NK-92 treated with Interleukin-12 subunit alpha and Interleukin-12 subunit beta, amount 100 ng/mL, for 24 hours (cell line): ENCODE measurements at regions not wholly inside any gene's neighbourhood (a gene's known extent, or its start where the extent isn't known, plus 50 kb on each side); places are given as distances from the start of the nearest gene placed in this dataset.
"Not testable (repeated sequence)": the region's sequence is repeated elsewhere in the genome, so short reads cannot be mapped to it uniquely, and the experiment has no call there.

Experiments used
- DNase-seq: peaks from one replicate; lab custom pipeline; 2025; lab: John Stamatoyannopoulos, UW

DNA sequence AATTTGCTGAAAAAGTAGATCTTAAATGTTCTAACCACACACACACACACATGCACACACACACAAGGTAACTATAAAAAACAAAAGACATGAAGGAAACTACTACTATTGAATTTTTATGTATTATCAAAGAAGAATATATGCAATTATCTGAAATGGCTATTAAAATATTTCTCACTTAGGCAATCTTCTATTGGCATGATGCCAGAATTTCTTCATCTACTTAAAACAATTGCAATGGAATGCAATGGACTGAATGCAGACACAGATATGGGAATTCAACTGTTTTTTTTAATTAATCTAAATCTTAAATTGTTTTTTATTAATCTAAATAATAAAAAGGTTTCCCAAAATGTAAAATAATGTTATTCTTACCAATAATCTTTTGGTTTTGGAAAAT, 152.6 kb upstream of the SMLR1 start:
- DNase-seq, result no peak

DNA sequence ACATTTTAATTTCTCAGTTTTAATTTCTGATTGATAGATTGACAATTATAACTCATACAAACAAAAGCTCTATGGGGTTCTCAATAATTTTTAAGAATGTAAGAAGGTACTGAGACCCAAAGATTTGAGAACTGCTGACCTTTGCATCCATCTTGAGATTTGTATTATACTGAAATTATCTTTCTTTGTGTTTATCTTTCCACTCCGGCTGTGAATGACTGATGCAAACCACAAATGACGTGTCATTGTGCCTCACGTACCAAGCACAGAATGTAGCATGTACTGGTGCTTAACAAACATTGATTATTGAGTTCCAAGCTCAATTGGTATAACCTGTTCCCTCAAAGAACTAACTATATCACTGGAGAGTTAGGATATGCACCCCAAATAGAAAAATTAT, 152.1 kb upstream of the SMLR1 start:
- DNase-seq, result no peak

DNA sequence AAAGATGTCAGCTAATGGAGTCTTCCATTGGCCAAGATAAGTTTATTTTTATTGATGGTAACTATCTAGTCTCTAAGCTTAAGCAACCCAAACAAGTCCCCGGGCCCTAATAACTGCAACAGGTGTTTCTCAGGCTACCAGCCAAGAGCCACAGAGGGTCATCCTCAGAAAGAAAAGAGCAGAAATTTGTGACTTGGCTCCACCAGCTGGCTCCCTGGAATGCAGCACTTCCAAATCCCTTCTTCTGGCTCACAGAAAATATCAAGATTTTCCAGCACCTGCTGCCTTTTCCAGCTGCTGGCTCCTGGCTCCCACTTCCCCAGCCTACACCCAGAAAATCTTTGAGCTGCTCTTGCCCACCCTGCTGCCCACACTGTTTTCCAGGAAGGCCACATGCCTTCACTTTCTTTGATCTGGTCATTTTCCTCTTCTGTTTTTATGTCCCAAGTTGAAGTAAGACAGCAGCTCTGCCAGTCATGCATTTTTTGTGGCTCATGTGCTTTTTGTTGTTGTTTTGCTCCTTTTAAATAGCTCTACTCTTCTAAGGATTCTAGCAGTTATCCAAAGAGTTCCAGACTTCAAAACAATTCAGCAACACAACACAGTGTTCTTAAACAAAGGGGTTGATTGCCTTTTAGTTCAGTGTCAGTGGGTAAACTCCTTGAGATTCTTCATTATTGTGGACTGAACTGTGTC, 151.0 kb upstream of the SMLR1 start:
- DNase-seq, result no peak

DNA sequence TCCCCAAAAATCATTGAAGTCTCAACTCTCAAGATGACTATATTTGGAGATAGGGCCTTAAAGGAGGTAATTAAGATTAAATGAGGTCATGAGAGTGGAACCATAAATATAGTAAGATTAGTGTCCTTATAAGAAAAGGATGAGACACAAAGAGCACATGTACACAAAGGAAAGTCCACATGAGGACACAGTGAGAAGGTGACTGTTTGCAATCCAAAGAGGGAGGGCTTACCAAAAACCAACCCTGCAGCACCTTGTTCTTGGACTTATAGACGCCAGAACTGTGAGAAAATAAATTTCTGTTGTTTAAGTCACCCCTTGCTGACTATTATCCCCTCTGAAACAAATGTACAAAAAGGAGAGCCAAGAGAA, 150.4 kb upstream of the SMLR1 start:
- no peak for DNase-seq

DNA sequence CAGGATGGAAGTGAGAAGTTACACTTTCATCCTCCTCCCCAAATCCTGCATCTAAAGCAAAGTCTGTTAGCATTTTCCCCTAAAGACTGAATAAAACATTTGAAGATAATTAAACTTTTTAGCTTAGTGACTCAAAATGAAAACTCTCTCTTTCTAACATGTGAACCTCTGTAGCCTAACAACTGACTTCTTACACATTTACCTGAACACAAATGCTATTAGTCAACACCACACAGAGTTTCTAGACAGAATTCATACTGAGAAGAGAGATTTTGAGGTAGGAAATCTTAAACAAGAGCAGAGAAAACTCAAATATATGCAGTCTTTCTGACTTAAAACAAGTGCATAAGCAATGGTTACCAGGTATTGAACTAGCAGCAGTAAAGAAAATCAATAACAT, 149.9 kb upstream of the SMLR1 start:
- no peak for DNase-seq

DNA sequence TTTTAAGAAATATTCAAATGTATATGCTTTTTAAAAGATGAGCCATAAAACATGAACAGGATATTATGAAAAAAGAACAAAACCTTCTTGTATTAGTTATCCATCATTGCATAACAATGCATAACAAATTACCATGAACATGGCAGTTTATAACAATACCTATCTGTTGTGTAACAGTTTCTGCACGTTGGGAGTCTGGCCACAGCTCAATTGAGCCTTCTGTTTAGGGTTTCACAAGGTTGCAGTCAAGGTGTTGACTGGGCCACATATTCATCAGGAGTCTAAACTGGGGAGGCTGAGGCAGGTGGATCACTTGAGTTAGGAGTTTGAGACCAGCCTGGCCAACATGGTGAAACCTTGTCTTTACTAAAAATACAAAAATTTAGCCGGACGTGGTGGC, 149.4 kb upstream of the SMLR1 start:
- no peak for DNase-seq

DNA sequence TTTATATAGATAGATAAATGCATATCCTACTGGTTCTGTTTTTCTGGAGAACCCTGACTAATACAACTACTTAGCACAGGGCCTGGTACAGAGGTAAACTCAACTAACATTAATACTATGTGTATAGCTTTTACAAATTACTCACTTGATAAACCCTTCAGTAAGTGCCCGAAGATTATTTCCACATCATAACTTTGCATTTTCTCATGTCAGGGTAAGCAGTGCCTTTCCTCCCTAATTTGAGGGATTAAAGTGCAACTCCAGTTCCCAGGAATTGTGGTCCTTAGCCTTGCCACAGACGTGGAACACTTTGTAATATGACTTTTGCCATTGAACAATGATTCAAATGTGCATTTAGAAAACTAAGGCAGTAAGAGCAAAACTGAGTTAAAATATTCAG, 147.5 kb upstream of the SMLR1 start:
- DNase-seq, result no peak

DNA sequence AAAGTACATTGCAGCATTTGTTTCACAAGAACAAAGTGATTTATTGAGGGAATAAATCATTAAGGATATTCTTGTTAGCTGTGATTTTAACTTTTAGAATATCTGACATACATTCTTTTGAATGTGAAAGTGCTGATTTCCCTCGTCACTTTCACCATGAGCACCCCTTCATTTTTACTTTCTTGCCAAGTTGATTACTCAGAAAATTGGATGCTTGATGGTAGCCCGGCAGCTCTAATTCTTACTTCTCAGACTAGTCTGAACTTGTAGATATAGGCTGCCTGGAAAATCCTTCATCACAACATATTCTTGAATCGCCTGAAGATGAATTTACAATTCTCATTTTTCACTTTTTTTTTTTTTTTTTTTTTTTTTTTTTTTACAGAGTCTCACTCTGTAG, 147.1 kb upstream of the SMLR1 start:
- DNase-seq, result no peak

DNA sequence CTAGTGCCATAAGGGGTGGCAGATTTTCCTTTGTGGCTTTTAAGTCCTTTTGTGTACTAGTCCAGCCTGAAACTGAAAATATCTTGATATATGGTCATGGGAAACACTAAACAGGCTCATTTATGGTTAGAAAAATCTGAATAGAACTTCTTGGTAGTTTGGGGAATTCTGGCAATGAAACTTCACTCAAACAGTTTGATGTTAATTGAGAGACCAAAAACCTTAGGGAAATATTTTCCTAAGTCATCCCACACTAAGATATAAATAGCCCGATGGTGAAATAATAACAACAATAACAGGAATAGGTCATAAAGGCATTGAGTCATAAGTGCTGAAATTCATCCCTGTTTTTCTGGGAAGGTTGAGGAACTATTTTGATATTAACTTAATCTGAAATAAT, 146.2 kb upstream of the SMLR1 start:
- DNase-seq, result no peak

DNA sequence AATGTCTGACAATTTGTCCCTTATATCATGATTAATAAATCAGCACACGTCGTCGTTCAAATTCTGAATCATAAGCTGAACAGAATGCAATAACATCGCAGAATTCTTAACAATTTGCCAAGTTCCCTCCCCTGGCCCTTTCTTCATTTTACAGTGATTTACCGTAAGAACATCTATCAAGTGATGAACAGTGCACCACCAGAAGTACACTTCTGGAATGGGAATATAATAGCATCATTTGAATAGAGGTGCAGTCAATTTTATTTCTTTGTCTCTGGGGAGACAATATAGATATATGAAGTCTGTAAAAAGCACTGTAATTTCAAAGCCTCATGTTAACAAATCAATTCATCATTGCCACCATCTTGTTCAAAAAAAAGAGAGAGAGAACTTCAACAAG, 145.1 kb upstream of the SMLR1 start:
- DNase-seq, result no peak

DNA sequence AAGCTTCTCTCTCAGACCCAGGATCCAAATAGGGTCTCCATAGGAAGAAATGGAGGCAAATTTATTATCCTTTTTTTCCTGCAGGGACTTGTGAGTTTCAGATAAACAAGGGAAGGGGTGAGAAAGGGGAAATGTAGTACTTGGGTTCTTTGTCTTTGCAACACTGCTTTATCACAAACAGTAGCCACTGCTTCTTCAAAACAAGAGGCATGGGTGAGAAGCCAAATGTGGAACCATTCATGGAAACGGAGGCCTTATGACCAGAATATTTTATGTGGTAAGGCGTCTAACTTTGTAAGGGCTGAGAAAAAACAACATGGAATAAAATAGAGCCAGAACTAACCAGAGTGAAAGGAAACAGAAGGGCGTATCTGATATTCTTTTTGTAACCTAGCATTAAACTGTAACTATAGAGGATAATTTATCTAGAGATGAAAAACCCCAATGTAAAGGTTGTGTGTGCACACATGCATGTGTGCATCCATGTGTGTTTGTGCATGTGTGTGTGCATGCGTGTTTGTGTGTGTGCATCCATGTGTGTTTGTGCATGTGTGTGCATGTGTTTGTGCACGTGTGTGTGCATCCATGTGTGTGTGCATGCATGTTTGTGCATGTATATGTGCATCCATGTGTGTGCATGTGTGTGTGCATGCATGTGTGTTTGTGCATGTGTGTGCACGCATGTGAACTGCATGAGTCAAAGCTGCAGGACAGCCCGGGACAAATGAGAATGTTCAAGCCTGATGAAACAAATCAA, 143.3 kb upstream of the SMLR1 start:
- no peak for DNase-seq

DNA sequence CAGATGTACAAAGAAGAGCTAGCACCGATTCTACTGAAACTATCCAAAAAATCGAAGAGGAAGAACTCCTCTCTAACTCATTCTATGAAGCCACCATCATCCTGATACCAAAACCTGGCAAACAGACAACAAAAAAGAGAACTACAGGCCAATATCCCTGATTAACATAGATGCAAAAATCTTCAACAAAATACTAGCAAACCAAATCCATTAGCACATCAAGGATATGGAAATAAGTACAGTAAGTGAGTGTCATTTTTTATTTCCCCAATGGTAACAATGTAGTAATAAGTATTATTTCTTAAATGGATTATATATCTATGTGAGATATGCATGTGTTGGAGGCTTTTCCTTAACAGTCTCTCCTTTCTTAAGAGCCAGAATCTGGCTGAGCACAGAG, 134.5 kb upstream of the SMLR1 start:
- DNase-seq, result no peak

DNA sequence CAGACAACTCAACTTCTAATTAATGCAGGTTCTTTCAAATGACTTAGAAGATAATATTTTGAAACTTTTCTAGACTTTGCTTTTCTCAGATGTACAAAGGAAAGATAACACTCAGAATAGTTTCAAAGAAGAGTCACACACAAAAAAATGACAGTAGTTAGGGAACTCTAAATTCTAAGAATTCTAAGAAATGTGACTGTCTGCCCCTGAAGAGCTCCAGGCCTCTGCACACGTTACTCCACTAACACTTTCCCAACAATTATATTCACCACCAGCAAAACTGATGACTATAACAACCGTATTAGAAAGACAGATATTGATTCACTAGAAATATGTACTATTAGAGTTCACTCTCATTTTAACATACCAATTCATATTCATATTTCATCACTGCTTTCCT, 133.3 kb upstream of the SMLR1 start:
- no peak for DNase-seq

DNA sequence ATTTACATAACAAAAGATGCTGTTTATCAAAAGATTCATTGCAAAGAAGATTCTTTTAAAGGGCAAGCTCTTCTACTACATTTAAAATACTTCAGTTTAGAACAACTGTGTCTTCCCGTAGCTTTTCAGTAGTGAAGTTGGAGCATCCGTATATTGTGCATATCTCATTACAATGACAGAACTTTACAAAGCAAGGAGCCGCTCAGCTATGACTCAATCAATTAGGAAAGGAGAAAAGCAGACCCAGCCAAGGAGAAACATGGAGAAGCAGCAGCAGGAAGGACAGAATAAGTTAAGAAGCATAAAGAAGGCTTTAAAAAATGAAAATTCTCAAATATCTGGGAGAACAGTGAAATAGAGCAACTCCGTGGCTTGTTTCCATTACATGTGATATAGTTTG, 132.6 kb upstream of the SMLR1 start:
- no peak for DNase-seq

DNA sequence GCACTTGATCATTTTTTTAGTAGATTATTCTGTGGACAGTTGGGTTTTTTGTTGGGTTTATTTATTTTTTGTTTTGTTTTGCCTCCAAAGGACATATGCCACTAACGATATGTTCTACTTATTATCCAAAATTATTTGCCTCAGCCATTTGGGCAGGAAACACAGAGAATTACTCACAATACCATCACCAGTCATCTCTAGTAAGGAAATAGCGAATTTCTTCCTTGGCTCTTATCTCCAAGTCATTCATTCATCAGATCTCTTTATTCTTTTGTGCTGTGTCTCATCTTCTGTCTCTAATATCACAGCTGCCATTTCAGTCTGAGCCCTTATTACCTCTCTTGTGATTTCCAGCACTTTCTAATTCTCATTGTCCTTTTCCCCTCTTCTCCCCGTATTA, 130.4 kb upstream of the SMLR1 start:
- DNase-seq, result no peak

DNA sequence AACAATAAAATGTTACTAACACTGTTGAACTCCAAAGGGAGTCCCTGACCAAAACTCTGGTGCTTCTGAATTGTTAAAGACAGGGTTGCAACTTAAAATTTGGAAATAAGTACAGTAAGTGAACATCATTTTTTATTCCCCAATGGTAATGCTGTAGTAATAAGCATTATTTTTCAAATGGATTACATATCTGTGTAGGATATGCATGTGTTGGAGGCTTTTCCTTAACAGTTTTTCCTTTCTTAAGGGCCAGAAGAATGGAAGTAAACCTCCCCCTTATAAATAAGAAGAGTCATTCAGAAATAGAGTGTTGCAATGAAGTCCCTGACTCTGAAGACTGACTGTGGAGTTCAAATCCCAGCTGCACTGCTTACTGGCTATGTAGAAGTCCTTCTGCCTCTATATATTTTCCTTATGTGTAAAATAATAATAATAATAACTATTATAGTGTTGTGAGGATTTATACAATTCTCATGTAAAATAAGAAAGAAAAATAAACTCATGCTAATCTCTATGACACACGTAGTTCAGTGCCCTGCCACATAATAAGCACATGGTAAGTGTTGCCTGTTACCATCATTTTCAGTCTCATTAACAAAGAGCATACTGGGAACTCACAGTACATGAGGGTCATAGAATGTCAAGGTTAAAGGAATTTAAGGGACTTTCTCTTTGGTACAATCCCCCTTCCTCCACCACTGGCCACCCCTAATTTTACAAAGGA, 129.8 kb upstream of the SMLR1 start:
- no peak for DNase-seq

DNA sequence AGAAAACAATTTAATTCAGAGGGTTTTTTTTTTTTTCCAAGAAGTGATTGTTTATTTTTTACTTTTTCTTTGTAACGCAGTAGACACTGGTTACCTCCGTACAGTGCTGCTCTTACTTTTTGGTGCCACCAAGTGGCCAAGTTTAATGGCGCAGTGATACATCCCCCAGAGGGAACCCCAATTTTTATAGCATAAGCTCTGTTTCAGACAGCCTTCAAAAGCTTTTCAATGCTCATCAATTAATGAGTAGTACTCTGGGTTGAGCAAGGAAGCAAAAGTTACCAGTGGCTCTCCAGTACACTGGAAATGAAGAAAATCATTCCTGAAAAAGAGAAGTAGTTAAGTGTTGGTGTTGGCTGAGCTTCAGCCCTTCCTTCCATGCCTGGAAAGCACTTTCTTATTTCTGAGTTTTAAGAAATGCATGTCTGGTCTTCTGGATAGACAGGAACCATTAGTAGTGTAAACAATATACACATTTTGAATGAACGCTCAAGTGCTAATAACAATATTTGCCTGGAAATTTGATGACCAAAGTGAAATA, 129.1 kb upstream of the SMLR1 start:
- no peak for DNase-seq

DNA sequence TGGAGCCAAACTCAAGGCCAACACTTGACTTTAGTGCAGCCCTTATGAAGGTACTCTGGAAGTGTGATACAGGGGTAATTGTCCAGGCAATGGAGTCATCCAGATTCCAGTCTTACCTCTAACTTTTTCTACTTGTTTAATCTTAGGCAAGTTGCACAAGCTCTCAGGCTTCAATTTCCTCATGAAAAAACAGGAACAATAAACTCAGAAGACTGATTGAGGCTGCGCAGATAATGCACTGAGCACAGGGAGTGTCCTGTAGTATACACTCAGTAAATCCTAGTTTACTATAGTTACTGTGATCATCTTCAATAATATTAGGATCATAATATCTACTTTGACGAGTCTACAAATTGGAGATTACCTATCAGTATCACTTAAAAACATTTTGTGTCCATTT, 127.5 kb upstream of the SMLR1 start:
- no peak for DNase-seq

DNA sequence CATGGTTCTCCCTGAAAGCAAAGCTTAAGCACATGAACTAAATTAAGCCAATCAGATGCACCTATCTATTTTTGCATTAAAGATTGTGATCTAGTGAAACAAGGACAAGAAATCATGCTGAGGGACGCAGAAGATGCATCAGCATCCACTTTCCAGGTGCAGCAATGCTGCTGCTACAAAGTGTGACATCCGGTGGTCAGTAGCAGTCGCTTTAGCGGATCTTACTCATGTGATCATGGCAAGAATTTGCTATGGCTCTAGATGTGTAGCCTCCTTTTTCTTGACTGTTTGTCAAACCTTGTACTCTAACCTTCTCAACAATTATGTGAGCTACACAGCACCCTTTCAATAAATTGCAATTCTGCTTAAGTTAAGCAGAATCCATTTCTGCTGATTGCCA, 126.8 kb upstream of the SMLR1 start:
- no peak for DNase-seq

DNA sequence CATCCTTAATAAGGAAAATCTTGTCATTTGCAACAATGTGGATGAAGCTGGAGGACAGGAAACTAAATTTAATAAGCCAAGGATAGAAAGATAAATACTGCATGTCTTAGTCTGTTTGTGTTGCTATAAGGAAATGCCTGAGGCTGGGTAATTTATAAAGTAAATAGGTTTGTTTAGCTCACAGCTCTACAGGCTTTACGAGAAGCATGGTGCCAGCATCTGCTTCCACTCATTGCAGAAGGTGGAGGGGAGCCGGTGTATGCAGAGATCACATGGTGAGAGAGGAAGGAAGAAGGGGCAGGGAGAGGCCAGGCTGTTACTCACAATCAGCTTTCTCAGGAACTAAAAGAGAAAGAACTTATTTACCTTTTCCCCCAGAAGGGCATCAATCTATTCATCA, 118.9 kb upstream of the SMLR1 start:
- no peak for DNase-seq

DNA sequence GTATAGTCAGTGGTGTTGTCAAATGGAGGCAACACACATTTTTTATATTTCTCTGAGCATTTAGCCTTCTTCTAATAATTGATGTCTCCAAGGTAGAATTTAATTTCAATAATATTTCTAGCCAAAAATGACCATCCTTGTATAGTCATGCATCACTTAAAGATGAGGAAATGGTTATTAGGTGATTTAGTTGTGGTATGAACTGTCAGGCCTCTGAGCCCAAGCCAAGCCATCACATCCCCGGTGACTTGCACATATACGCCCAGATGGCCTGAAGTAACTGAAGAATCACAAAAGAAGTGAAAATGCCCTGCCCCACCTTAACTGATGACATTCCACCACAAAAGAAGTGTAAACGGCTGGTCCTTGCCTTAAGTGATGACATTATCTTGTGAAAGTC, 115.6 kb upstream of the SMLR1 start:
- not testable (repeated sequence) for DNase-seq

DNA sequence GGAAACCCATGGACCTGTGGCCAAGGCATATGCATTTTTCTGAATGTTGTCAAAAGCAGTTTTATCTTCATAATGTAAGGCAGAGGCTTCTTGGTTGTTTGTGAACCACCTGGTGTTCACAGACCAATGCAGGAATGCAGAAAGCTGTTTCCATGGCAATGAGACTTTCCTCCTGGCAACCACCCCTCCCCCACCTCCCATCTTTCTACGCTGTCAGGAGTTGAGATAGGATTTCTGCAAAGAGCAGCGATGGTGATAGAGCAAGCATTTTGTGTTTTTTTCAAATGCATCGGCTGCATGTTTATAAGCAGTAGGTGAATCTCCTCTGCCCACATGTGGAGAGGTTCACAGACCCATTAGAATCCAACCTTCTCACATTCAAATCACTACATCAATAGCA, 114.1 kb upstream of the SMLR1 start:
- no peak for DNase-seq

DNA sequence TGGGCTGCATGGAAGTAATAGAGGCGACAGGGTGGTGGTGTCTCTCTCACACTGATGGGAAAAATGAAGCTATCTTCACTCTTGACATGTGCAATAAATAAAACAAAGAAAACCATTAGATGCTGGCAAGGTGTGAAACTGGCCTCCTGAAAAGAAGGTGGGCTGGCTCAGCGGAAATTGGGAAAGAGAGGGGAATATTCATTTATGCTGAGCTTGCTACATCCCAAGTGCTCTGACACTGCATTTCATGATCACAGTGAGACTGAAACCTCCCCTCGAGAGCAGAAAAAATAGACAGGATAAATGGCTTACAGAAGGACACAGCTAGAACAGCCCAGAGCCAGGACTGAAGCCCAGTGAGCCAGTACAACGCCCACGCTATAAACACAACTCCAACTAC, 112.1 kb upstream of the SMLR1 start:
- DNase-seq, result no peak
